HT-29 (cell line): ENCODE measurements at regions not wholly inside any gene's neighbourhood (a gene's known extent, or its start where the extent isn't known, plus 50 kb on each side); places are given as distances from the start of the nearest gene placed in this dataset.
A peak's percentile ranks its signal among the peaks of the same experiment; 100 is the strongest.

Source experiments
- DNase-seq: peaks from one replicate; pipeline ENCODE4 v3.0.0-alpha.2; 2015; ENCODE audit warnings: low spot score

DNA sequence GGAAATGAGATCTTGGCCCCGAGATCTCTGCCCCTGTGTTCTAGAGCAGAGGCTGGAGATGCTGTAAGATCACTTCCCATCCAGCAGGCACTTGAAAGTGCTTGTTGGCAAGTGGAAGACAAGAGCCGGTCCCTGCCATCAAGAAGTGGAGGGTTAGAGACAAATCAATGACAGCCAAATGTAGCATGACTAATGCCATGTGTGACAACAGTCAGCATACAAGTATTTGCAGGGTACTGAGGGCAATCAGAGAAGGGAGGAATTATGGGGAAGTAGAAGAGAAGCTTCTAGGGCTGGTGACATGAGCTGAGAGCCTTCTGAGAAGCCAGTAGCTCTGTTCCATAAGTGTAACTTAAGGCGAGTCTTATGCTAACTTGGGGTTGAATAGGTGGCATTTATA is 58.6 kb downstream of the TMEM17 start:
- no peak for DNase-seq

DNA sequence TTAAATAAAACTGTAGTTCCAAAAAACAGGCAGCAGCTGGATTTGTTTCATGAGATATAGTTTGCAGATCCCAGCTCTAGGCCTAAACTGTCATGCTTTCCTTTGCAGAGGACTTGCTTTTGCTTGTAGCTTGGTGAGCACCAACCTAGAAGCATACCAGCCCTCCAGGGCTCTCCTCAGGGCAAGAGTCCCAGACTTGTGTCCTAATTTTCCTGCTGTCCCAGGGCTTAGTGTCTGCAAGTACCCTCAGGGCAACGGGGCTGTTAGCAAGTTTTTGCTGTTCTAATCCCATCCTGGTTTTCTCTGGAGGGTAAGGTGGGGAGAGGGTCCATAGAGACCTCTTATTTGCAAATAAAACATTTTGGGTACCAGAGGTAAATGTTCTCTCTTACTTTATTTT is 59.5 kb downstream of the TMEM17 start:
- DNase-seq = no peak

DNA sequence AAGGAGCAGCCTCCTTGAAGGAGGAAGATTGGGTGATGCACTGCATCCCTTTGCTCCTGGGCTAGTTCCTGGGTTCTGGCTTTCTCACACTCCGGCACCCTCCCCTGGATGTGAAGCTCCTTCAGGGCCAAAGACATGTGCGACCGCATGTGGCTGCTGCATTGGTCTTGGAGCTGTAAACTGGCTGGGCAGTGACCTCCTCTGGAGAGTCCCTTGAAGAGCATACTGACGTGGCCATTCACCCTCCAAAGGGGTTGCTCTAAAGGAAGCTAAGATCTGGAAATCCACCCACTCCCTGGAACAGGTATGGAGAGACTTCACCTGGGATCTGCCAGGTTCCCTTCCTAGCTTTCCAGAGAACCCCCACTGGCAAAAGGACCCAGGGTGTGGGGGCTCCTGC is 62.1 kb downstream of the TMEM17 start:
- DNase-seq = no peak

DNA sequence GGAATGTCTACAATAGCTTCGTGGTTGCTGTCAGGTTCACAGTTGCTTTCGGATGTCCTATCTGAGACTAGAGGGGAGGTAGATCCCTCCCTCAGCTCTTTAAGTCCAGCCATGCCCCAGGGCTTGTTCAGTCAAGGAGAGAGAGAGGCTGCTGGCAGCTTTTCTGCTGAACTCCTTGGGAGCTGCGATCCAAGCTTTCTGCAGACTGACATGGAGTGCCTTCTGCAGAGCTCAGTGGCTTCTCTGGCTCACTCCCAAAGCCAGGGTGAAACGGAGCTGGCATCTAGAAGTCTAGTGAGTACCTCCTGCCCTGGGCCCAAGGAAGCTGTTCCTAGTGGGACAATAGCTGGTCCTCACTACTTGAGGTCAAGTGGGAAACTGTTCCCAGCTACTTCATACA is 62.5 kb downstream of the TMEM17 start:
- no peak for DNase-seq

DNA sequence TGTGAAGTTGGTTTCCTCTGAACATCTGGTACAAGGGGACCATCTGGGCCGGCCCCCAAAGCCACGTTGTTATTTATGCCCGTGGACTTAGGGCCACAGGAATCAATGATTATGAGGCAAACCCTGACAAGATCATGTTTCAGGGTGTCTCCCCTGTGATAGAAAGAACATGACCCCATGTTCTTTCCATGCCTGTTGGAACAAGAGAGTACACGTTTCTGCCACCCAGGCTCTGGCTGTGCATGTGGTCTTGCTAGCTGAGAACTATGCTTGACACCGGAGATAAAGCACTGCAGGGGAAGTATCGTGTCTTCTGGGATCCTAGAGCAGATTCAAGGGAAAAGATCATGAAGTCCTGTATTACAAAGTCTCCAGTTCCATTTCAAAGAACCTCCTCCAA is 64.2 kb downstream of the TMEM17 start:
- no peak for DNase-seq

DNA sequence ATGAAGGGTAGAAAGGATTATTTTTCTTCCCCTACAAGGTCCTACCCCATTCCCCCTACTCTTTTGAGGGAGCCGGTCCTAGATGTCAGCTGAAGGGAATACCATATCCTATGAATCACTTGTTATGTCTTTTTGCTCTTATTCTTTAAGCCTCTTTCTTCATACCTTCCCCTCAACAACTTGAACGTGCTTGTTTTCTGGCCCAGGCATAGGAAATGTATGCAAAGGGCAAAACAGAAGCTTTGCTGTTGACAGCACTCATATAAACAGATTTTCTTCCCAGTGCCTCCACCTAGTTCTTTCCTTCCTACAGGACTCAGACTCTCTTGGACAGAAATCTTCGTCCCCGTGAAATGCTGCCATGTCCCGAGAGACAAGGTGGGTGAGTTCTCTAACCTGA is 64.6 kb downstream of the TMEM17 start:
- DNase-seq = no peak

DNA sequence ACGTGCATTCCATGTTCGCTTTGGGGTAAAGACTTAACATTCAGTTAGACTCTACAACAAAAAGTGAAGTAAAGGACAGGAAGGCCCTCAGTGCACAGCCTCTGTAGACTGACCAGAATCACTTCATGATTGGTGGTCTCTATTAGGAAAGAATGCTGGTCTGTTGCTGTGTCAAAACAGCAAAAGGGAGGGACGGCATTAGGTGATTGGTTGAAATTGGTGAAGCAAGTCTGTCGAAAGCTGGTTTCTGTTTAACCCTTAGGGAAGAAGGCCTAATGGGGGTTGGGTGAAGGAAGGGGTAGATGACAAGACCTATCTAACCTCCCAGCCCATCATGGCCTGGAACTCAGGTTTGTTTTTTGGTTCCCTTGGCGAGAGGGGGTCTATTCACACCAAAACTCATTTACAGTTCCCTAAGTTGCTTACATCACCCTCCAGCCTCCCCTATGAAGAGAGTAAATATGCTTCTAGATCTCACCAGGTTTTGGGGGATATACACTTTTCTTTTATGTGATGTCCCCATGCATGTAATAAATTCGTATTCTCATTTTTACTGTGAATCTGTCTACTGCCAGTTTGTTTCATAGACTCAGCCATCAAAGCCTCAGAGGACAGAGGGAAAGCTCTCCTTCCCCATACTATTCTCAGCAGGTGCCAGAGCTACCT is 65.6 kb downstream of the TMEM17 start:
- no peak for DNase-seq

DNA sequence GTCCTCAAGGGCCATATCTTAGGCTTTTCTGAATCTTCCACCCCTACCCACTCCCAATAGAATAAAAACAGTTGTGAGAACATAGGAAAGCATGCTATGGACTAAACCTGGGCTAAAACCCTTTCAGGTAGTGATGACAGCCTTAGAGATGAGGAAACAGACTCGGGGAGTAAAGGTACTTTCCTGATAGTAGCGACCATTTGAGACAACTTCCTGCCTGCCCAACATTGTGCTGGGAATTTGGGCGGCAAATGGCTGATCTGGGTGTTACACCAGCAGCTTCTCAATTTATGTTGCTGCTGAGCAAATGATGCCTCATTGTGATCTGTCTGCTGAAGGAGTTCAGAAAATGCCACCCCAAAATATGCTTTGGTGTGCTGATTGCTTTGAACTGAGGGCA is 66.6 kb downstream of the TMEM17 start:
- no peak for DNase-seq

DNA sequence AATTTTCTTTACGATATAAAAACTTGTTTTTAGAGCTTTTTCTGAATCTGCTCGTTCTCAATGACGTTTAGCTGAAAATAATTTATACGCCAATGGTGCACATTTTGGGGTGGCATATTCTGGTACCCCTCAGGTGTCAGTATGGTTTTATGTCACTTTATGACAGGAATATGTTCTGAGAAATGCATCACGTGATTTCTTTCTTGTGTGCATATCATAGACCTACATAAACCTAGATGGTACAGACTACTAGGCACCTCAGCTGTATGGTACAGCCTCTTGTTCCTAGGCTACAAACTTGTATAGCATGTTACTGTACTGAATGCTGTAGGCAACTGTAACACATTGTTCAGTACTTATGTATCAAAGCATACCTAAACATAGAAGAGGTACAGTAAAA is 68.2 kb downstream of the TMEM17 start:
- no peak for DNase-seq

DNA sequence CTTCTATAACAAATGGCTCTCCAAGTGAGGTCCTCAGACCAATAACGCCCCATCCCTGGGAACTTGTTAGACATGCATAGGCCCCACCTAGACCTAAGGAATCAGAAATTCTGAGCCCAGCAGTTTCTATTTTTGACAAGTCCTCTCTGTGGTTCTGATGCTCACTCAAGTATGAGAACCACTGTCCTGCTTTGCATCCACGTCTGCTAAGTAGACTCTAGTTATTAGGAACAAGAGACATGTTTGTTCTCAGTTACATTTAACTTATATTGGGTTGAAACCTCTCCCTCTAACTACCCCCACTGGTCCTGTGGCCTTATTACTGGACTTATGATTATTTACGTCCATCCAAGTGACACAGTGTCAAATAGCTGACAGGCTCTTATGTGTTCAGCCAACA is 70.3 kb downstream of the TMEM17 start:
- no peak for DNase-seq

DNA sequence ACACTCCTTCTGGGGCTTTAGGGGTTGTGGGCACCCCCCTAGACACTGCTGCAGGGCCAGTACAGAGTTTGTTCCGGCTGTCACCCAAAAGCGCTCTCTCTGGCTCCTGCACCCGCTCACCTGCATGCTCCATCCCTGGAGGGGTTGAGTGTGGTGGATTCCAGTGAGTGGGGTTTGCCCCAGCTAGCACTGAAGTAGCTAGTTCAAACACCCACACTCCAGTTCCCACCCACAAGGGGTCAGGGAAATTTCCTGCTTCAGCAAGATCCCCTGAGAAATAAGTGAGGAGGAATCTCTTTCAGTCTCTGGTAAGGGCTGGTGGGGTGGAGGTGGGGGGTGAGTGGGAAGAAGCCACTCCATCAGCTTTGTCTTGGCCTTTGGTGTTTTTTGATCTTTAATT is 73.6 kb downstream of the TMEM17 start:
- no peak for DNase-seq

DNA sequence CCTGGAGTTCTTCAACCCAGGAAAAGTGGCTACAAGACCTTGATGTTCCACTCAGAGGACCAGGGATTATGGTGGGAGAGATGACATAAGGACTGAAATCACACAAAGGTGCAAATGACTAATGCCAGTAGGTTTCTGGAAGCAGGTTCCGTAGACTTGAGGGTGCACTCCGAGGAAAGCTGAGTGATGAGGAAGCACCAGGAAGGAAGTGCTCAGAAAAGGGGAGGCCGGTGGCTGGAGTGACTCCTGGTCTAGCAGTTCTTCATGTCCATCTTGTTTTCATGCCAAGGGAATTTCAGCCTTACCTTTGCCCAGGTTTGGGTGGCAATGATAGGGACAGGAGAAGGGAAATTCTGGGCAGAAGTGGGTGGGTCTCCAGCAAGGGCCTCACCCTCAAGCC is 74.5 kb downstream of the TMEM17 start:
- DNase-seq = no peak

DNA sequence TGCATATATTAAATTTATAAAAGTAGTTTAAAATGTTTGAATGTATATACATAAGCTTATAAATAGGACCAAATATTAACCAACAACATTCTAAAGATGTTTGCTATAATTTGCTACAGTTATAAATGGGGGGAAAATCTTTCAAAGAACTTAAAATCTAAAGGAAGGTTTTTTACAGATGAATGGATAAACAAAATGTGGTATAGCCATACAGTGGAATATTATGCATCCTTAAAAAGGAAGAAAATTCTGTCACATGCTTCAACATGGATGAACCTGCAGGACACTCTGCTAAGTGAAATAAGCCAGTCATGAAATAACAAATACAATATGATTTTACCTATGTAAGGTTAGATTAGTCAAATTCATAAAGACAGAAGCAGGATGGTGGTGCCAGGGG is 75.8 kb downstream of the TMEM17 start:
- DNase-seq = no peak

DNA sequence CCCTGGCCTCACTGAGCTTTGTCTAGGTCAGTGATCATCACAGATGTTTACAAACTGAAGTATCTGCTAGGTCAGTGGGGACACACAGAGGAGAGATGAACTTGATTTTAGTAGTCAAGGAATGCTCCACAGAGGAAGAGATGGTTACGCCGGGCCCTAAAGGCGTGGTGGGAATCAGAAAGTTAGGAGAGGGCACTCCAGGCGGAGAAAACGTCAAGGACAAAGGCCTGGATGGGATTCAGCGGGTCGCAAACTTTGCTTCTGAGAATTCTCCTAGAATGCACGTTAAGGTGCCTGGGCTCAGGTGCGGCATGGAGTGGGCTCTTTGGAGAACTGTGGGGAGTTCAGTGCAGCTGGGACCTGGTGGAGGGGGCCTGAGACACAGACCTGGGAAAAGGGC is 78.8 kb downstream of the TMEM17 start:
- DNase-seq = no peak

DNA sequence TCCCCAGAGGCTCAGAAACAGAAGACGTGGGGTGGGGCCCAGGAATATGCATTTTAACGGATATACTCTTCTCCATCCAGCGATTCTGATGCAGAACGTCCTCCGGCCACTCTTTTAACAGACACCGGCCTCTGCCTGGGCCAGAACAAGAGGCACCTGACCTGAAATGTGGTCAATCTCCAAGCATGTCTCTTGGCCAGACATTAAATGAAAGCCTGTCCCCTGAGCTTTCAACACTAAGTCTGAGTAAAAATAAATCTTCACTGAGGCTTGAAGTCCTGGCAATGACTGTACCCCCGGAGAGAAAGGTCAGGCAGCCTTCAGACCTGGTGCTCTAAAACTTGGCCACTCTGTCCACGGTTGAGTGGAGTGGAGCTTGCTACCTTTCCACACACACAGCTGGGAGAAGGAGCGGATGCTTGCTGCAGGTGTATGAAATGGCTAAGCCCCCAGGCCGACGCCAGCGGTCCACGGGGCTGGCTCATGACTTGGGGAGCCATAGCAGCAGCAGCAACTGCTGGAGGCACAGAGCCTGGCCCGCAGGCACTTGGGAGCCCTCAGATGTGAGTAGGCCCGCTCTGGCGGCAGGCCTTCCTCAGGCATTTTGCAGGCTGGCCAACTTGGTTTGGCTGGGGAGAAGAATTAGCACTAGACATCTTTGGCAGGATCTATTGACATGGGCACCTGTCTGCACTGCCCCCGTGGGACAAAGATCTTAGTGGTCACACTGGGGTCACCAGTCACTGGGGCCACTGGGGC is 79.7 kb downstream of the TMEM17 start:
- DNase-seq = no peak

DNA sequence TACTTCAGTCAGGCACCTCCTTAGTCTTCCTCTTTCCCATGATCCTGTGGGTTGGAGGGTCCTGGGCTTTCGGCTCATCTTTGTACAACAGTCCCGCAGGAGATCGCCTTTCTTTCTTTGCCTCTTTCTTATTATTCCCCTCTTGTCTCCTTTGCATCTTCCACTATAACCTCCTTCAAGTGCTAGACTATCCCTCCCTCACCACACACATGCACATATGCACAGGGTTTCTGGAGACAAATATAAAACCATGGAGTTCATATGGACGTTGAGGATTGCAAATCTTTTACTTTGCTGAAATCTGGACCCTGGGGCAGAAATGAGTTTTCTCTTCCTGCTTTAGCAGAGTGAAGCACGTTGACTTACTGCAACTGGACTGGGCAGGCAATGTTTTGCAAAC is 80.3 kb downstream of the TMEM17 start:
- no peak for DNase-seq

DNA sequence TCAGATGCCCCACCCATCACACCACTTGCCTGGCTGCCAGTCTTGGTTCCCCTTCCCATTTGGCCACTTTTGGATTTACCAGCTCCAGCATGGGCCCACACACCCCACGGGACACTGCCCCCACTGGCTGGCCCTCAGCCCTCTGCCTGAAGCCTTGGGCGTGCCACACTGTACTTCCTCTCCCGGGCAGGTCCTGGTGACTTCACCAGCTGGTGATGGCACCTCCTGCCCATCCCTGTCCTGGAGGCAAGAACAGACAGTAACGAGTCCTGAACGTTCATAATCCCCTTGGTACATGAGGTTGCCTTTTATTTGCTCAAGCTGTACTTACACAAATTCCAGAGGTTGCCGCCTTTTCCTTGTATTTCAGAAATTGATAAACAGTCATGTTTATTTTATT is 81.1 kb downstream of the TMEM17 start:
- DNase-seq = no peak

DNA sequence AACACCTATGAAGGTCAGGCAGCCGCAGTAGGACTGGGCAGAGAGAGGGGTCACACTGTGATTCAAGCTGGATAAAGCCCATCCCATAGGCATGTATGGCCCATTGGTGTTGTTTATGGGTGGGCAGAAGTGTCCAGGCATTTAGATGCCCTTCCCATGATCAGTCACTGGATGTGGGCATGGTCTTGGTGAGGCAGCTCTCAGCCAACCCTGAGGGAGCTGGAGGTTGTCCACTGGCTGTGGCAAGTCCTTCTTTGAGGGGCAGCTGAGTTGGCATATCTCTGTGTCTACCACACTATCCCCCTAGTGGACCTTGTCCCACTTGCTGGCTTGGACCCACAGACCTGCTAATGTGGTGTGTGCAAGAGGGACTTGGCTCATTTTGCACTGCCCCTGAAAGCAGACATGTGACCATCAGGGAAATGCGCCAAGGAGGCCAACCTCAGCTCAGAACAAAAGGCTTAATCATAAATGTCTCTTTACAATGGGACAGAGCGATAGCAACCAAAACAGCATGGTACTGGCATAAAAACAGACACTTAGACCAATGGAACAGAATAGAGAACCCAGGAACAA is 82.0 kb downstream of the TMEM17 start:
- DNase-seq = no peak

DNA sequence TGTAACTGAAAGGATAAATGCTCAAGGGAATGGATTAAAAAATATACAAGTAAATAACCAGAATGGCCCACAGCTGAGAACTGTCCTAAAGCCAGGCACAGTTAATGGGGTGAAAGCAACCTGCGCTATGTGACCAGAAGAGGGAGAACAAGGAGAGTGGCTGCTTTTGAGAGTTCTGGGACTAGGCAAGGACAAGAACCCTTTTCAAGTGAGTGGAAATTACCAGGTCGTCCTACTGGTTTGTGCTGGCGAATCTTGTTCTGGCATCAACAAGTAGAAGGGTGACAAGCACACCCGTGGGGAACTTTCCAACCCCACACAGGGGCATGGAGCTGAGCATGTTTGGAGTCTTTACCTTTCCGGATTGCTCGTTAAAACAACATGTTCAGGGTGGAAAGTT is 82.8 kb downstream of the TMEM17 start:
- peak; percentile 59 for DNase-seq

DNA sequence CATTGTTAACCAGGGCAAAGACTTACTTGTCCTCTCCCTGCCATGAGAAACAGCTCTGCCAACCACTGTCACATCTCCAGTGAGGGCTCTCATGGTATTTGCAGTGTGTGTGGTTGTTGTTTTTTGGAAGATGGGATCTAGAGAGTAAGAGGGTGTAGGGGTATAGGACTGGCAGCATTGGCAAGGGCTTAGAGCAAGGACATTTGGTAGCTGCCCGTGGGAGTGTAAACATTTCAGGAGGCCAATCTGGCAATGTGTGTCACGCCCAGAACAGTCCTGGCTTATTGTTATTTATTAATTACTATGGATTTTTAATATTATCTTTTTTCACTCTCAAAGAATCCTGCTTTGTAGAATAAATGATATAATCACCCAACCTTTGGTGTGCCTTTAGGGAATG is 90.5 kb downstream of the TMEM17 start:
- DNase-seq = no peak

DNA sequence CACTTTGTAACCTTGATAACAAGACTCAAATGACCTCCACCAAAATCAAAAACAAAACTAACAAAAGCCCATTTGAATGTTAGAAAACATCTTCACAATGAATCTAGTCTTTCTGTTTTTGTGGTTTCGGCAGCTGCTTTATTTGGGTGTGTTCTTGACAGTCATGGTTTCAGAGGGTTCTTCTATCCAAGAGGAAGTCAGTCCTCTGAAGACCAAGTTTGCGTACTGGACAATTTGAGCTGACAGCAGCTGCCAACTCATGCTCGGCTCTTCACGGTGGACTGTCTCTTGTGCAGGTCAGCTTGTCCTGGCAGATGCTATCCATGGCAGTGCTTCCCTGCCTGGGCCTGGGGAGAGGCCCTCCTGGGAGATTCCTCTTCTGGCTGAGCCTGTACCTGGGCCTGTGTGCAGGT is 91.0 kb downstream of the TMEM17 start:
- no peak for DNase-seq

DNA sequence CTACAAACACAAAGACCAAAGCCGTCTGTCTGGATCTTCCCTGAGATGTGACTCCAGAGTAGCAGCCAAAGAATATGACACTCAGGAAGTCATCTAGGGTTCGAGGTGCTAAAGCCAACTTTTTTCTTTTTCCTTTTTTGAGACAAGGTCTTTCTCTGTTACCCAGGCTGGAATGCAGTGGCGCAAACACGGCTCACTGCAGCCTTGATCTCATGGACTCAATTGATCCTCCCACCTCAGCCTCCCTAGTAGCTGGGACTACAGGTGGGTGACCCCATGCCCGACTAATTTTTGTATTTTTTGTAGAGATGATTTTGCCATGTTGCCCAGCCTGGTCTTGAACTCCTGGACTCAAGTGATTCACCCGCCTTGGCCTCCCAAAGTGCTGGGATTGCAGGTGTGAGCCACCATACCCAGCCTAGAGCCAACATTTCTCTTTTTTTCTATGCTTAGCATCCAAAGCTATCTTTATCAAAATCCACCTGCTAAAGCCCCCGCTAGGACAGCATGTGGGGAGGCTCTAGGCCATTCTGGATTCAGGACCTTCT is 92.8 kb downstream of the TMEM17 start:
- no peak for DNase-seq

DNA sequence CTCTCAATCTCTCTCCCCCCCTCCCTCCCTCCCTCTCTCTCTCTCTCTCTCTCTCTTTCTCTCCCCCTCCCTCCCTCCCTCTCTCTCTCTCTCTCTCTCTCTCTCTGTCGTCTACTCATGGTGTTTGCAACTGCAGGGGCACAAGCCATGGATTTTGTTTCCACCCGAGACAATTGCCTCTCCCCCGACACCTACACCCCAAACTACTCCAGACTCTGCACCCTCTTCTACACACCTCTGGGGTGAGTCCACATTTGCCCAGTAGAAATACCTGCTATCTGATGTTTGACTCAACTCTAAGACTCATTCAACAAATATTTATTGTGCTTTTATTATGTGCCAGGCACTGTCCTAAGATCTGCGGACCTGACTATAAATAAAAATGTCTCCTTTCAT is 93.7 kb downstream of the TMEM17 start:
- DNase-seq = no peak
